ENCODE measurements at regions not wholly inside any gene's neighbourhood (a gene's known extent, or its start where the extent isn't known, plus 50 kb on each side); places are given as distances from the start of the nearest gene placed in this dataset.

DNA sequence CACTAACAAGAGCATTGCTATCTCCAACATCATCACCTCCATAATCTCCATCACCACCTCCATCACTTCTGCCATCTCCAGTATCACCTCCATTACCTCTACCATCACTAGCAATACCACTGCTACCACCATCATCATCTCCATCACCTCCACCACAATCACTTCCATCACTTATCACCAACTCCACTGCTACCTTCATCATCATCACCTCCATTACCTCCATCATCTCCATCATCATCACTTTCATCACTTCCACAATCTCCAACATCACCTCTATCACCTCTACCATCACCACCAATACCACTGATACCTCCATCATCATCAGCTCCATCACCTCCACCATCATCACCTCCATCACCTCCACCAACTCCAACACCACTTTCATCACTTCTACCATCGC is 102.4 kb upstream of the TMEM132C start:
- Histone ChIP-seq H2BK20ac (ENCODE audit: low read length) (no peak overlapping the region), H3K4ac (replicated peaks; ENCODE audit: insufficient read length, low read depth, low read length) (peak overlapping the region; percentile 16), H3K14ac (ENCODE audit: insufficient read length) (no peak overlapping the region), H2AK5ac (ENCODE audit: low read depth, low read length) (no peak overlapping the region), H3K56ac (replicated peaks; ENCODE audit: insufficient read length, low read depth, low read length) (peak overlapping the region; percentile 19), H3K4me3 (ENCODE audit: extremely low read depth in 1 of 4, insufficient read depth in 2 of 4, low read depth in 3 of 4, low read length in 4 of 4) (no peak overlapping the region), H4K91ac (replicated peaks; ENCODE audit: insufficient read length, low read length) (no peak overlapping the region), H3K4me2 (ENCODE audit: insufficient read depth in 1 of 2, low read depth in 2 of 2, low read length in 2 of 2) (no peak overlapping the region), H3K9ac (replicated peaks in 1 of 4; ENCODE audit: extremely low read depth in 1 of 4, low read depth in 3 of 4, low read length in 3 of 4) (no peak overlapping the region), H4K8ac (ENCODE audit: extremely low read depth, insufficient read depth, low read length) (no peak overlapping the region), H3K36me3 (ENCODE audit: control insufficient read depth in 2 of 4, insufficient read depth in 4 of 4, low read length in 3 of 4) (no peaks in the 10 kb centered on the region; a peak in 2 of 8 replicates), H4K20me1 (replicated peaks in 1 of 2; ENCODE audit: control insufficient read depth in 1 of 2, insufficient read depth in 2 of 2, low read length in 2 of 2) (no peaks in the 10 kb centered on the region), H3K79me2 (ENCODE audit: control insufficient read depth in 1 of 2, insufficient read depth in 2 of 2, low read length in 2 of 2) (no peaks in the 10 kb centered on the region), H4K5ac (ENCODE audit: insufficient read length, low read depth, low read length) (no peak overlapping the region), H2BK12ac (ENCODE audit: low read depth, low read length) (no peak overlapping the region), H2BK120ac (replicated peaks; ENCODE audit: low read depth, low read length) (no peak overlapping the region), H3K18ac (ENCODE audit: extremely low read depth, low read length) (no peak overlapping the region), H3K27me3 (replicated peaks in 1 of 4; ENCODE audit: control insufficient read depth in 3 of 4, extremely low read depth in 1 of 4, insufficient read depth in 3 of 4, low read length in 3 of 4) (peaks cover 0 to 3% (median 0%) of the 10 kb centered on the region in 4 experiments; a peak in 1 of 7 replicates), H3K23ac (ENCODE audit: insufficient read length) (no peak overlapping the region), H3K9me3 (ENCODE audit: insufficient read depth in 2 of 2, low read depth in 1 of 2, low read length in 1 of 2) (no peaks in the 10 kb centered on the region), H3K27ac (ENCODE audit: low read depth, low read length) (no peak overlapping the region), H3K4me1 (replicated peaks in 1 of 4; ENCODE audit: control insufficient read depth in 3 of 4, insufficient read depth in 4 of 4, low read length in 3 of 4) (peaks cover 0 to 15% (median 10%) of the 10 kb centered on the region in 4 experiments; a peak in 4 of 7 replicates), H3K23me2 (ENCODE audit: low read depth, low read length) (peaks cover 12% of the 10 kb centered on the region; the same call in 1 of the 2 replicates), H2BK15ac (ENCODE audit: low read length) (no peak overlapping the region), H2BK5ac (ENCODE audit: low read depth, low read length) (no peak overlapping the region), H3K79me1 (ENCODE audit: low read depth, low read length) (no peaks in the 10 kb centered on the region), H2AFZ (ENCODE audit: low read length) (no peak overlapping the region)
- POLR2A ChIA-PET (ENCODE audit: partially characterized antibody): no interaction called here
- DNase-seq (ENCODE audit: low read depth in 1 of 2, low spot score in 2 of 2) (no peak), FAIRE-seq (no peak)
- 93 to 100% methylated on average over 1 of the region's 1 CpG for WGBS, 2 experiments (ENCODE audit: extremely low coverage in 1 of 2, insufficient coverage in 1 of 2, insufficient read length in 1 of 2, insufficient replicate concordance in 2 of 2, low coverage in 1 of 2, low lambda C conversion rate in 2 of 2, missing lambda C conversion rate in 1 of 2)
- CTCF ChIA-PET (ENCODE audit: partially characterized antibody): no interaction called here
- TF ChIP-seq BACH1 (IDR thresholded peaks at IDR 0.05; ENCODE audit: low read length) (no peak), RNF2 (IDR thresholded peaks at IDR 0.05; ENCODE audit: borderline replicate concordance, low read depth, low read length, missing control alignments, poor library complexity, severe bottlenecking) (no peak), EGR1 (IDR thresholded peaks at IDR 0.05; ENCODE audit: borderline replicate concordance, low read depth, low read length) (no peak), BCL11A (IDR thresholded peaks at IDR 0.05; ENCODE audit: low read depth in 2 of 2, low read length in 2 of 2) (no peak), RAD21 (IDR thresholded peaks at IDR 0.05 in 1 of 2, conservative IDR thresholded peaks at IDR 0.05 in 1 of 2; ENCODE audit: low read depth in 2 of 2, low read length in 2 of 2) (no peak), MAX (IDR thresholded peaks at IDR 0.05) (no peak), PHF8 (conservative IDR thresholded peaks at IDR 0.05; ENCODE audit: low read depth, low read length) (no peak), CHD2 (IDR thresholded peaks at IDR 0.05; ENCODE audit: low read length) (no peak), CTCF (IDR thresholded peaks at IDR 0.05; ENCODE audit: control extremely low read depth in 1 of 3, insufficient read depth in 1 of 3, low read depth in 1 of 3, low read length in 3 of 3) (no peak), RFX5 (IDR thresholded peaks at IDR 0.05; ENCODE audit: borderline replicate concordance, low read depth, low read length) (no peak), TCF12 (IDR thresholded peaks at IDR 0.05; ENCODE audit: low read depth, low read length) (no peak), TBP (IDR thresholded peaks at IDR 0.05; ENCODE audit: low read depth, low read length) (no peak)
